ENCODE measurements at regions not wholly inside any gene's neighbourhood (a gene's known extent, or its start where the extent isn't known, plus 50 kb on each side); places are given as distances from the start of the nearest gene placed in this dataset.
A peak's percentile ranks its signal among the peaks of the same experiment; 100 is the strongest.

DNA sequence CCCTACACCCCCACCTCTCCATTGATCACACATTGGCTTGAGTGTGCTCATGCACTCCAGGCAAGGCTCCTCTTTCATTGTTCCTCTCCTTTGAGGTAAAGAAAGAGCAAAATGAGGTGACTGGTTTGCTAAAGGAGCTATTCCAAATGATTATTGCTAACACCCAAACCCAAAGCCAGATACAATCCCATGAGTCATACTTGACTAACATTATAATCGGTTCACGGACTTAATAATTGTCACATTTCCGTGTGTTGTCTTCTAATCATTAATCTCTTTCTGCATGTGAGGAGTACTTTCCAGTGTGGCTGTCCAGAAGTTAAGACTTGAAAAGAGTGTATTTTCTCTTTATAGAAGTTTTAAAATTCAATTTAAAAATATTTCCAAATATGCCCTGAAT lies 174.3 kb upstream of the SFRP2 start:
- H3K9me3 Mint-ChIP-seq = no peaks in the 10 kb centered on the region

GRCh38 chr4:153962311-153963039 lies 173.6 kb upstream of the SFRP2 start:
- no peaks in the 10 kb centered on the region for H3K9me3 Mint-ChIP-seq
- ATAC-seq (replicated peaks) = no peak
- no peaks in the 10 kb centered on the region for H3K4me1 Mint-ChIP-seq
- no peak overlapping the region for H3K4me3 Mint-ChIP-seq
- H3K36me3 Mint-ChIP-seq (ENCODE audit: low read depth) = no peaks in the 10 kb centered on the region
- peaks cover 3% of the 10 kb centered on the region for H3K27me3 Mint-ChIP-seq
- H3K27ac Mint-ChIP-seq = no peak overlapping the region

More for the DNA sequence above, 174.3 kb upstream of the SFRP2 start:
- ATAC-seq (replicated peaks) = no peak
- no peak overlapping the region for H3K27ac Mint-ChIP-seq
- H3K36me3 Mint-ChIP-seq (ENCODE audit: low read depth) = no peaks in the 10 kb centered on the region
- H3K4me3 Mint-ChIP-seq = no peak overlapping the region
- H3K27me3 Mint-ChIP-seq = peaks cover 3% of the 10 kb centered on the region
- H3K4me1 Mint-ChIP-seq = no peaks in the 10 kb centered on the region

DNA sequence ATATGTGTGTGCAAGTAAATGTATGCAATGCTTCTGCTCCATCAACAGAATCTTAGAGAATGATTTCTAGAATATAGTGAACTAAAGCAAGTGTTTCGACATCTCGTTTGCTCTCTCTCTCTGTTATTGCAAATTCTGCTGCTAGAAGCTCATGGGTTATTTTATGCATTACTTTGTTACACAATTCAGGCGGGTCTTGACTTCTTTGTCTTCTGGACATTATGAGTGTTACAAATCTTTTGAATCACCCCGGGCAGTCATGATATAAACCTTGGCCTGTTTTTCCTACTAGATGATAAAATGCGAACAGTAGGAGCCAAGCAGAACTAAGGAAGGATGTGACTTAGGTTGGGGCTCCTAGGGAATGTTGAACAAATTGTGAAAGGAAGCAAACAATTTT lies 166.4 kb upstream of the SFRP2 start:
- ATAC-seq (replicated peaks) = no peak
- Mint-ChIP-seq H3K27me3 (no peaks in the 10 kb centered on the region), H3K27ac (no peak overlapping the region), H3K4me3 (no peak overlapping the region), H3K36me3 (ENCODE audit: low read depth) (no peaks in the 10 kb centered on the region), H3K4me1 (peaks cover 3% of the 10 kb centered on the region), H3K9me3 (no peaks in the 10 kb centered on the region)

DNA sequence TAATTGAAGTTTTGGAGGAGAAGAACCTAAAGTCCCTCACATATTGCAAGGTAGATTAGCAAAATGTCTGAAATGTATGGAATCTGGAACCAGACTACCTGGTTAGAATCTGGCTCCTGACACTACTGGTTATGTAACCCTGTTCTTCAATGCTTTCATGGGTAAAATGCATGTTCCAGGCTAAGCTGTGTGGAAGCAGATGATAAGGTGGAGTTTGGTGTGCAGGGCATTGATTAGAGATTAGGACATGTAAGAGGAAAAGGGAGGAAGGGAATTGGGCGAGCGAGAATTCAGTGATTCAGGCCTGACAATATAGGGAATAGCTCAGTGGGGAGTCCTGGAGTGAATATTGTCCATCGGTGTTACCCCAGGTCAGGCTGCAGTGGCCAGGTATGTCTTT lies 165.8 kb upstream of the SFRP2 start:
- Mint-ChIP-seq H3K4me1 (peaks cover 10% of the 10 kb centered on the region), H3K27me3 (no peaks in the 10 kb centered on the region), H3K36me3 (ENCODE audit: low read depth) (no peaks in the 10 kb centered on the region), H3K9me3 (no peaks in the 10 kb centered on the region), H3K27ac (no peak overlapping the region), H3K4me3 (no peak overlapping the region)
- no peak for ATAC-seq (replicated peaks)

DNA sequence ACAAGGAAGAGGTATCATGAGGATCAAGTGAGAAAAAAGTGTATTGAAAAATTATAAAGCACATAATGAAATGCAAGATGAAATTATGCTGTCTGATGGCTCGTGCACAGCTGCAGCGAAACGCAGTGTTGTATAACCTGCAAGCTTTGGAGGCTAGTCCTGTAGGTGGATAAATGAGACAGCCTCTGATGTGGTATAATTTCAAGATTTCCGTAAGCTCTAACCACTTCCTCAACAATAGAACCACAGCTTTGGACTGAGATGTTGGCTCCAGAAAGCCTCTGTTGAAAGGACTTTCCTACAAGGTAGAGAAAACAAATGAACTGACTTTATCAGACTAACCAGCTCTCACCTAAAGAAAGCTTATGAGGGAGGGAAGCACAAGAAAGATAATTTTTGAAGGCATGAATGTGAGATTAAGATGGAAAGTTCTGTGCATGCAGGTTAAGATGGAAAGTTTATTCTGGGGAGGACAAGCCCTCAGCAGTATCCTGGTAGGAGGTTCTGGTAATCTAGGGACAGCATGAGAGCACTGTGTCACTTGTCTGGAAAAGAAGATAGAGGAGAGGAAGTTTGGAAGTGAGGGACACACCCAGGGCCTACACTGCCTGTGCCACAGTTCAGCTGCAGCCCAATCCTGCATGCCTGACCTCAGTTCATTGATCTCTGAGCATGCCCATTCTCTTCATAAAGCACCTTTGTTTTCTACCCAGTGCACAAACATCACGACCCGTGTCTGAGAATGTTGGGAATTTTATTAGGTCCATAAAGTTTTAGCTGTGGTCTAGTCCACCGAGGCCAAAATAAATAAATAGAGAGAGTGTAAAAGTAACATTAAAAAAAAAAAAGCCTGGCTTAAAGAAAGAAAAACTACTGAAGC lies 161.5 kb upstream of the SFRP2 start:
- Mint-ChIP-seq H3K4me1 (peaks cover 11% of the 10 kb centered on the region), H3K9me3 (peaks cover 8% of the 10 kb centered on the region), H3K36me3 (ENCODE audit: low read depth) (no peaks in the 10 kb centered on the region), H3K27ac (no peak overlapping the region), H3K27me3 (peaks cover 8% of the 10 kb centered on the region), H3K4me3 (no peak overlapping the region)
- ATAC-seq (replicated peaks) = peak; percentile 93

DNA sequence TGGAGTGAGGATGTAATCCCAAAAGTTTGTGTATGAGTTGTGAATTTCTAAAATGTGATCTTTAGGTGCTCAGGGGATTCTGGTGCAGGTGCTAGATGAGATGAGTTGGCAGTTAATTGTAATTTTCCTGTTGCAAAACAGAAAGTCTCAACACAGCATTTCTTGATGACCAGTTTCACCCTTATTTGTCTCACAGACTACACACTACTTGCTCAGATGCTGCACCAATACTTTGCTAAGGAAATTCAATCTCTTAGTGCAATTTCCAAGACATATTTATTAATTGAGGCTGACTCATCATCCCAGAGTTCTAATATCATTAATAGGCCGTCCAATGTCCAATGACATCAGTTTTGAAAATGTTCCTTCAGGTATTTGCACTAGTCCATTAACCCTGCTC lies 159.2 kb upstream of the SFRP2 start:
- ATAC-seq (replicated peaks) = no peak
- Mint-ChIP-seq H3K9me3 (peaks cover 8% of the 10 kb centered on the region), H3K36me3 (ENCODE audit: low read depth) (no peaks in the 10 kb centered on the region), H3K27me3 (peaks cover 8% of the 10 kb centered on the region), H3K4me3 (no peak overlapping the region), H3K4me1 (peaks cover 16% of the 10 kb centered on the region), H3K27ac (no peak overlapping the region)

DNA sequence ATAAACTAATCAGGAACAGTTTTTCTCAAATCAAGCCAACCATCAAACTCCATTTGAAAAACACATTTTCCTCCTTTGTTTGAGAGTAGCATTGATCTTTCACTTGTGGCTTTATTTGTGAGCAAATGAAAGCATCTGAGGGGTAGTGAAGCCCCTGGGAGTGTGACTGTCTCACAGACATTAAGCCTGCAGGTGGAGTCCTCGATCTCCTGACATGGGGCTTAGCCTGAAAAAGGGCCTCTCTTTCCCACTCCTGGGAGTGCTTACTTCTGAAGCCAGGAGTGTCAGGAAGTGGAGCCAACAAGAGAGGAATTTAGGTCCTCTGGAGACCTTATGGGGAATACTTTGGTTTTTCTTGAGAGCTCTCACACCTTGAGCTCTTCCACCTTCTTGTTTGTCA lies 158.2 kb upstream of the SFRP2 start:
- no peak for ATAC-seq (replicated peaks)
- H3K4me3 Mint-ChIP-seq = no peak overlapping the region
- H3K4me1 Mint-ChIP-seq = peaks cover 16% of the 10 kb centered on the region
- H3K9me3 Mint-ChIP-seq = peaks cover 8% of the 10 kb centered on the region
- no peaks in the 10 kb centered on the region for H3K36me3 Mint-ChIP-seq (ENCODE audit: low read depth)
- H3K27me3 Mint-ChIP-seq = peaks cover 8% of the 10 kb centered on the region
- H3K27ac Mint-ChIP-seq = no peak overlapping the region

GRCh38 chr4:153945704-153946103 lies 156.8 kb upstream of the SFRP2 start:
- H3K4me3 Mint-ChIP-seq = no peak overlapping the region
- H3K9me3 Mint-ChIP-seq = peaks cover 8% of the 10 kb centered on the region
- no peak for ATAC-seq (replicated peaks)
- peaks cover 16% of the 10 kb centered on the region for H3K4me1 Mint-ChIP-seq
- no peaks in the 10 kb centered on the region for H3K36me3 Mint-ChIP-seq (ENCODE audit: low read depth)
- H3K27me3 Mint-ChIP-seq = peaks cover 14% of the 10 kb centered on the region
- H3K27ac Mint-ChIP-seq = no peak overlapping the region

- no peak overlapping the region for H3K4me3 Mint-ChIP-seq
Measured at GRCh38 chr4:153943738-153944415, 155.0 kb upstream of the SFRP2 start.

GRCh38 chr4:153940916-153941315 lies 152.0 kb upstream of the SFRP2 start:
- Mint-ChIP-seq H3K4me3 (no peak overlapping the region), H3K36me3 (ENCODE audit: low read depth) (no peaks in the 10 kb centered on the region), H3K9me3 (peaks cover 5% of the 10 kb centered on the region), H3K27me3 (peaks cover 20% of the 10 kb centered on the region), H3K27ac (no peak overlapping the region), H3K4me1 (peaks cover 5% of the 10 kb centered on the region)
- no peak for ATAC-seq (replicated peaks)

More at GRCh38 chr4:153943738-153944415, 155.0 kb upstream of the SFRP2 start:
- H3K27ac Mint-ChIP-seq = no peak overlapping the region
- H3K36me3 Mint-ChIP-seq (ENCODE audit: low read depth) = no peaks in the 10 kb centered on the region
- H3K4me1 Mint-ChIP-seq = peaks cover 5% of the 10 kb centered on the region
- H3K27me3 Mint-ChIP-seq = peaks cover 20% of the 10 kb centered on the region
- ATAC-seq (replicated peaks) = peak; percentile 96
- peaks cover 8% of the 10 kb centered on the region for H3K9me3 Mint-ChIP-seq

DNA sequence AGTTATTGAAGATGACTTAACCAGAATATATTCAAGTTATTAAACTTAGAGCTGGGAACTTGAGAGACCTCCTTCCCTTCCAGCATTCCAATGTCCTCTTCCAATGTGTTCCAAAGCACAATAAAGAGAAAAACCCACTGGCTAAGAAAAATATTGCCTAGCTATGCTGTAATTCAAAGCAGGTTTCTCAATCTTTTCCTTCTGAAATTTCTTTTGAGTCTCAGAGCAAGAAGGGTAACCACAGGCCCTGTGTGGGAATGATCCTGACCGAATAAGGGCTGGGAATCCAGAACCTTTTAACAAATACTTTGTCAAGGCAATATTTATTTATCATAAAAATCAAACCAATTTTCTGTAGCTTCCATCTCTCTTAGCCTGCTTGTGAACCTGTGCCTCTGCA lies 150.7 kb upstream of the SFRP2 start:
- H3K9me3 Mint-ChIP-seq = no peaks in the 10 kb centered on the region
- no peak for ATAC-seq (replicated peaks)

DNA sequence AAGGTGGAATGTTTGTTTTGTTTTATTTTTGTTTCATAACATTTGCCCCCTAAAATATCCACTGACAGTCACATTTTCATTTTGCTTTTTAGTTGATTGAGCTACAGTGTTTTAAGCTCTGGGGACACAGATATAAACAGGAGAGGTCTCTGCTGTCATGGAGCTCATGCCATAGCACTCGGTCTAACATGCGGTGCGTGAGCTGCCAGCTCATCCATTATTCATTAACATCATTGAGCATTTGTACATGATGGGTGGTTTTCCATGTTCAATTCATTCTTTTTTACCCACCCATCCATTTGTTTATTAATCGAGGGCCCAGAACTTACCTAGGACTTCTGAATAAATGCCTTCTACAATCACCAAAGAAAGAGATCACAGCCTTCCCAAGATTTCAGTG lies 150.1 kb upstream of the SFRP2 start:
- H3K4me1 Mint-ChIP-seq = peaks cover 9% of the 10 kb centered on the region
- H3K9me3 Mint-ChIP-seq = no peaks in the 10 kb centered on the region
- peaks cover 26% of the 10 kb centered on the region for H3K27me3 Mint-ChIP-seq
- ATAC-seq (replicated peaks) = no peak
- no peaks in the 10 kb centered on the region for H3K36me3 Mint-ChIP-seq (ENCODE audit: low read depth)
- no peak overlapping the region for H3K27ac Mint-ChIP-seq
- H3K4me3 Mint-ChIP-seq = no peak overlapping the region

More for the DNA sequence above, 150.7 kb upstream of the SFRP2 start:
- H3K27ac Mint-ChIP-seq = no peak overlapping the region
- H3K36me3 Mint-ChIP-seq (ENCODE audit: low read depth) = no peaks in the 10 kb centered on the region
- H3K4me3 Mint-ChIP-seq = no peak overlapping the region
- H3K4me1 Mint-ChIP-seq = peaks cover 7% of the 10 kb centered on the region
- peaks cover 23% of the 10 kb centered on the region for H3K27me3 Mint-ChIP-seq

- Mint-ChIP-seq H3K27me3 (peaks cover 34% of the 10 kb centered on the region), H3K4me3 (no peak overlapping the region), H3K36me3 (ENCODE audit: low read depth) (no peaks in the 10 kb centered on the region), H3K27ac (no peak overlapping the region), H3K4me1 (peaks cover 5% of the 10 kb centered on the region), H3K9me3 (no peaks in the 10 kb centered on the region)
- no peak for ATAC-seq (replicated peaks)
Measured at GRCh38 chr4:153937289-153937688, 148.4 kb upstream of the SFRP2 start.

- Mint-ChIP-seq H3K27ac (no peak overlapping the region), H3K36me3 (ENCODE audit: low read depth) (no peaks in the 10 kb centered on the region), H3K4me1 (peaks cover 5% of the 10 kb centered on the region), H3K27me3 (peaks cover 34% of the 10 kb centered on the region), H3K9me3 (no peaks in the 10 kb centered on the region), H3K4me3 (no peak overlapping the region)
- no peak for ATAC-seq (replicated peaks)
Measured at GRCh38 chr4:153936121-153936520, 147.2 kb upstream of the SFRP2 start.

GRCh38 chr4:153934688-153935017 lies 145.8 kb upstream of the SFRP2 start:
- Mint-ChIP-seq H3K36me3 (ENCODE audit: low read depth) (no peaks in the 10 kb centered on the region), H3K27me3 (peaks cover 31% of the 10 kb centered on the region), H3K9me3 (no peaks in the 10 kb centered on the region), H3K4me3 (no peak overlapping the region), H3K4me1 (peaks cover 5% of the 10 kb centered on the region), H3K27ac (no peak overlapping the region)
- ATAC-seq (replicated peaks) = no peak
